Ishikawa (cell line): ENCODE measurements at regions not wholly inside any gene's neighbourhood (a gene's known extent, or its start where the extent isn't known, plus 50 kb on each side); places are given as distances from the start of the nearest gene placed in this dataset.

Experiments used
- CEBPB ChIP-seq: IDR thresholded peaks from 2 replicates; pipeline ENCODE4 v1.6.1; 2012
- CREB1 ChIP-seq: IDR thresholded peaks from 2 replicates; pipeline ENCODE4 v1.6.1; 2012; ENCODE audit warnings: low read depth
- EGR1 ChIP-seq: IDR thresholded peaks from 2 replicates; pipeline ENCODE4 v1.6.1; 2012
- EP300 ChIP-seq: IDR thresholded peaks from 2 replicates; pipeline ENCODE4 v1.6.1; 2012; ENCODE audit warnings: borderline replicate concordance
- FOXM1 ChIP-seq: IDR thresholded peaks from 2 replicates; pipeline ENCODE4 v1.6.1; 2012; ENCODE audit warnings: low read depth, borderline replicate concordance
- MAX ChIP-seq: IDR thresholded peaks from 2 replicates; pipeline ENCODE4 v1.6.1; 2012
- NFIC ChIP-seq: IDR thresholded peaks from 2 replicates; pipeline ENCODE4 v1.6.1; 2012
- RAD21 ChIP-seq: IDR thresholded peaks from 2 replicates; pipeline ENCODE4 v1.6.1; 2012; ENCODE audit warnings: low read depth
- REST ChIP-seq: IDR thresholded peaks from 2 replicates; pipeline ENCODE4 v1.6.1; 2012; ENCODE audit warnings: low read depth, mild to moderate bottlenecking
- TAF1 ChIP-seq: IDR thresholded peaks from 2 replicates; pipeline ENCODE4 v1.6.1; 2012; ENCODE audit warnings: low read depth, mild to moderate bottlenecking
- TCF12 ChIP-seq: IDR thresholded peaks from 2 replicates; pipeline ENCODE4 v1.6.1; 2012; ENCODE audit warnings: low read depth
- TEAD4 ChIP-seq: IDR thresholded peaks from 2 replicates; pipeline ENCODE4 v1.6.1; 2012
- USF1 ChIP-seq: IDR thresholded peaks from 2 replicates; pipeline ENCODE4 v1.6.1; 2012
- YY1 ChIP-seq: IDR thresholded peaks from 2 replicates; pipeline ENCODE4 v1.6.1; 2012; ENCODE audit warnings: low read depth
- ZBTB7A ChIP-seq: IDR thresholded peaks from 2 replicates; pipeline ENCODE4 v1.6.1; 2012; ENCODE audit warnings: low read depth

GRCh38 chr18:2324459-2324858 lies 246.8 kb downstream of the METTL4 start:
- TF ChIP-seq TCF12 (no peak), CREB1 (no peak), ZBTB7A (no peak), TAF1 (no peak), FOXM1 (no peak), USF1 (no peak)

DNA sequence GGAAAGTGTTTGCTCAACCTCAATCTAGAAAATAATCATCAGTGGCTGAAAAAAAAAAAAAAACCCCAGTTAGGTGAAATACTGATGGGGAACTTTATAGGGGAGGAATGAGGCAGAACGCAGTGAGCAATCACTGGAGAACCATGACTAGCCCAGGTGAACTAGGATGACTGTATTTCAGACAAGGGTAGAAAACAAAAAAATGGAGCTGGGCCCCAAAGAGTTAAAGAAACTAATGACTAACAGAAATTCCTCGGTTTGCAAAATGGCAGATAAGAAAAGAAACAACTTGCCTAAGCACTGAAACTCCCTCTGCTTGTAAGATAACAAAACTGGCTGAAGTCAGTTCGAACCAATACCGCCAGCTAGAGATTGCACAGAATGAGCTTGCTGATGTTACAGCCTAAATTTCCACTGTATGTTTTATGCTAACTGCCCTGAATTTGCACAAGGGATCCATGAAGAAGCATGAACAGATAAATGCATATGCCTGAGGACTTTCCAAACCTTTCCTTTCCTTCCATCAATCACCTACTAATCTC lies 245.9 kb downstream of the METTL4 start:
- TF ChIP-seq CREB1 (no peak), ZBTB7A (no peak), FOXM1 (no peak), RAD21 (no peak), TCF12 (no peak), TEAD4 (no peak)

GRCh38 chr18:2325933-2326332 lies 245.4 kb downstream of the METTL4 start:
- TF ChIP-seq EP300 (no peak), CEBPB (no peak), TEAD4 (no peak), EGR1 (no peak), USF1 (no peak), ZBTB7A (no peak), TAF1 (no peak), NFIC (no peak), YY1 (no peak), RAD21 (no peak), CREB1 (no peak), TCF12 (no peak)

- TF ChIP-seq USF1 (no peak), TCF12 (no peak), CEBPB (no peak)
Measured at GRCh38 chr18:2326999-2327398, 244.3 kb downstream of the METTL4 start.

GRCh38 chr18:2330764-2331163 lies 240.5 kb downstream of the METTL4 start:
- TF ChIP-seq YY1 = no peak
- TF ChIP-seq RAD21 = no peak
- no peak for TF ChIP-seq REST
- TF ChIP-seq NFIC = no peak
- TF ChIP-seq CEBPB = no peak
- TF ChIP-seq ZBTB7A = no peak
- TF ChIP-seq TAF1 = no peak
- no peak for TF ChIP-seq FOXM1
- TF ChIP-seq MAX = no peak
- TF ChIP-seq TEAD4 = no peak
- TF ChIP-seq USF1 = no peak
- no peak for TF ChIP-seq TCF12
- no peak for TF ChIP-seq EP300
- no peak for TF ChIP-seq CREB1
- no peak for TF ChIP-seq EGR1

DNA sequence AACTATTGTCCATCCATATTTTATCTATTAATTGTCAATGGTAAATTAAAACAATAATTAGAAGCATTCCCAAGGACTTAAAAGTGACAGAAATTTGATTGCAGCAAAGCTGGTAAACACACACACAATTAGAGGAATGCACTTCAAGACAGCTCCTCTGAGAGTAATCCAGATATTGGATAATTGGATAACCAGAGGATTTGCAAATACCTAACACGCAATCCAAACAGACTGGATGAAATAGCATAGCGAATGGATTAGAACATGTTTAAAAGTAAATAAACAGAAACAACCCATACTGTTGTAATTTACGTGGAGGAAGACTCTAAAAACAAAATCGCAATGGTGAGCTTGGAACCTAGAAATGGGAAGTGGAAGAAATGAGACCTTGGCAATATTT lies 239.8 kb downstream of the METTL4 start:
- TF ChIP-seq TEAD4 (no peak), REST (no peak), EGR1 (no peak), RAD21 (no peak), FOXM1 (no peak), NFIC (no peak), TAF1 (no peak), CEBPB (no peak), CREB1 (no peak), MAX (no peak), YY1 (no peak)
